ENCODE measurements at regions not wholly inside any gene's neighbourhood (a gene's known extent, or its start where the extent isn't known, plus 50 kb on each side); places are given as distances from the start of the nearest gene placed in this dataset.

DNA sequence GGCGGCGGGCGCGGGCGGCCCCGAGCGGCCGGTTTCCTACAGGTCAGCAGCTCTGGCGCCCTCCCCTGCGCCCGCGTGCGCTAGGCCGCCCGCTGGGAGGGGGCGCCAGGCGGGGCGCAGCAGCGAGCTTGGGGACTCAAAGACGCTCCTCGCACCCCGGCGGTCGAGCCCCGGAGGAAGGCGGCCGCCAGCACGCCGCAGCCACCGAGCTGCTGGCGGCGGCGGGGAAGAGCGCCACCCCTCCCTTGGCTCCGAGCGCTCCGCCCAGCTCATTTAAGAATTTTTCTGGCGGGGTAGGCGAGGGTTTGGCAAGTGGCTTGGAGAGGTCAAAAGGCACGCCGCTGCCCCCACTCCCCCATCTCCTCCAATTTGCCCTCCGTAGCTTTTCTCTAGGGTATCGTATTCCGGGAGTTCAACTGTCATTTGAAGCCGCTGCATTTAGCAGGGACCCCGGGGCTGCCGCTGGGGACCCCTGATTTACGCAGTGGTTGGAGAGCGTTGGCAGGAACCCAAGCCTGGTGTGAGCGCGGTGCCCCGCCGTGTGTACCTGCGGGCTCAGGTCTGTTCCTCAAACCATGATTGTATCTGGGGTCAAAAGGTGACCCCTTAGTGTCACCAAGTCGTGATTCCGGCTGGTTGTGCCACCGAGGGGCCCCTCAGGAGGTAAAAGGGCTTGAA lies 59.5 kb upstream of the GSE1 start:
- H3K9ac ChIP-seq (ENCODE audit: insufficient read length), result no peak overlapping the region
- DNase-seq (ENCODE audit: low read depth, low spot score), result no peak
- peak overlapping the region; percentile 76 for H3K4me3 ChIP-seq
- TF ChIP-seq POLR2AphosphoS5 (IDR thresholded peaks at IDR 0.05; ENCODE audit: borderline replicate concordance, low read depth, low read length), result no peak; the same call in 1 of the 2 replicates
- no peak for TF ChIP-seq FOXP2 (optimal IDR thresholded peaks at IDR 0.05; ENCODE audit: control extremely low read depth, extremely low read length, insufficient read depth)
- no peak for TF ChIP-seq EZH2 (IDR thresholded peaks at IDR 0.05)
- H3K27ac ChIP-seq, result no peak overlapping the region
- no peaks in the 10 kb centered on the region for H3K9me3 ChIP-seq (ENCODE audit: low read depth, low read length)
- H3K36me3 ChIP-seq (ENCODE audit: insufficient read depth, low read length), result no peaks in the 10 kb centered on the region

GRCh38 chr16:85554114-85554888 lies 58.8 kb upstream of the GSE1 start:
- H3K9me3 ChIP-seq (ENCODE audit: low read depth, low read length), result no peaks in the 10 kb centered on the region
- H3K9ac ChIP-seq (ENCODE audit: insufficient read length), result no peak overlapping the region
- H3K36me3 ChIP-seq (ENCODE audit: insufficient read depth, low read length), result no peaks in the 10 kb centered on the region
- H3K27ac ChIP-seq, result no peak overlapping the region
- peak; percentile 20 for DNase-seq (ENCODE audit: low read depth, low spot score)
- H3K4me3 ChIP-seq, result peak overlapping the region; percentile 78
- peak; percentile 27; the same call in 1 of the 2 replicates for TF ChIP-seq POLR2AphosphoS5 (IDR thresholded peaks at IDR 0.05; ENCODE audit: borderline replicate concordance, low read depth, low read length)
- no peak for TF ChIP-seq FOXP2 (optimal IDR thresholded peaks at IDR 0.05; ENCODE audit: control extremely low read depth, extremely low read length, insufficient read depth)

DNA sequence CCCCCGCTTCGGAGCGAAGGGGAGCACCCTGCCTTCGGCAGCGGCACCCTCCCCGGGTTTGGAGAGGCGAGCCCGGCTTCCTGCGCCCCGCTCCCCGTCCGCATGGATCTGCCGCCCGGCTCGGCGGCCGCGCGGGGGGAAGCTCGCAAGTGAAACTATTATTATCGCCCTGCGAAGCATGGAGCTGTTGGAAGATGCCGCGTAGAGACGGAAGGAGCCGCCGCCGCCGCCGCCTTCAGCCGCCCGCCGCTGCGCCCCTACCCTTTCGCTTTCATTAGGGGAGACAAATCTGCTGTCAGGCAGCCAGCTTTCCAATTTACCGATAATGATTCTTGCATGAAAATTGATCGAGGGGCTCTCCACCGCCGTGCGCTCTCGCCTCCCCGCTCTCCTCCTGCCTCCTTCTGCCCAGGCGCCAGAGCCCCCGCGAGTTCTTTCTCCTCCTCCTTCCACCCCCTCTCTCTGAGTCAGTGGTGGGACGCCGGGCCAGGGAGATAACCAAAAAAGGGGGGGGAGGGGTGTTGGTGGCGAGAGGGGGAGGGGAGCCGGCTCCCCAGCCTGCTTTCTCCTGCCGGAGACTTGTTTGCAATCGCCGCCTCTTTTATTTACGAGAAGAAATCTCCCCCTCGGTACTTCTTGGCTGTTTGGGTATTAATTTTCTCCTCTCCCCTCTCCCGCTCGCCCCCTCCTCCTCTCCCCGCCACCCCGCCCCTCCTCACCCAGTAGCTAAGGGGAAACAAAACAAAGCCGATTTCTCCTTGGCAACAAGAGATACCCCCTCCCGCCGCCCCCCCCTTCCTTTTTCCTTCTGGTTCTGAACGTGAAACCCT lies 58.0 kb upstream of the GSE1 start:
- H3K9ac ChIP-seq (ENCODE audit: insufficient read length), result no peak overlapping the region
- no peak overlapping the region for H3K27ac ChIP-seq
- no peak for DNase-seq (ENCODE audit: low read depth, low spot score)
- TF ChIP-seq EZH2 (IDR thresholded peaks at IDR 0.05) (no peak), POLR2AphosphoS5 (IDR thresholded peaks at IDR 0.05; ENCODE audit: borderline replicate concordance, low read depth, low read length) (no peak), FOXP2 (optimal IDR thresholded peaks at IDR 0.05; ENCODE audit: control extremely low read depth, extremely low read length, insufficient read depth) (no peak)
- no peaks in the 10 kb centered on the region for H3K9me3 ChIP-seq (ENCODE audit: low read depth, low read length)
- H3K36me3 ChIP-seq (ENCODE audit: insufficient read depth, low read length), result no peaks in the 10 kb centered on the region
- H3K4me3 ChIP-seq, result peak overlapping the region; percentile 78

- peak overlapping the region; percentile 28 for H3K9ac ChIP-seq (ENCODE audit: insufficient read length)
- DNase-seq (ENCODE audit: low read depth, low spot score), result no peak
- H3K4me3 ChIP-seq, result peak overlapping the region; percentile 78
- TF ChIP-seq EZH2 (IDR thresholded peaks at IDR 0.05) (no peak), FOXP2 (optimal IDR thresholded peaks at IDR 0.05; ENCODE audit: control extremely low read depth, extremely low read length, insufficient read depth) (no peak), POLR2AphosphoS5 (IDR thresholded peaks at IDR 0.05; ENCODE audit: borderline replicate concordance, low read depth, low read length) (no peak)
- no peaks in the 10 kb centered on the region for H3K9me3 ChIP-seq (ENCODE audit: low read depth, low read length)
- H3K27ac ChIP-seq, result no peak overlapping the region
- H3K36me3 ChIP-seq (ENCODE audit: insufficient read depth, low read length), result no peaks in the 10 kb centered on the region
Observed at GRCh38 chr16:85555719-85556455, 57.2 kb upstream of the GSE1 start.

DNA sequence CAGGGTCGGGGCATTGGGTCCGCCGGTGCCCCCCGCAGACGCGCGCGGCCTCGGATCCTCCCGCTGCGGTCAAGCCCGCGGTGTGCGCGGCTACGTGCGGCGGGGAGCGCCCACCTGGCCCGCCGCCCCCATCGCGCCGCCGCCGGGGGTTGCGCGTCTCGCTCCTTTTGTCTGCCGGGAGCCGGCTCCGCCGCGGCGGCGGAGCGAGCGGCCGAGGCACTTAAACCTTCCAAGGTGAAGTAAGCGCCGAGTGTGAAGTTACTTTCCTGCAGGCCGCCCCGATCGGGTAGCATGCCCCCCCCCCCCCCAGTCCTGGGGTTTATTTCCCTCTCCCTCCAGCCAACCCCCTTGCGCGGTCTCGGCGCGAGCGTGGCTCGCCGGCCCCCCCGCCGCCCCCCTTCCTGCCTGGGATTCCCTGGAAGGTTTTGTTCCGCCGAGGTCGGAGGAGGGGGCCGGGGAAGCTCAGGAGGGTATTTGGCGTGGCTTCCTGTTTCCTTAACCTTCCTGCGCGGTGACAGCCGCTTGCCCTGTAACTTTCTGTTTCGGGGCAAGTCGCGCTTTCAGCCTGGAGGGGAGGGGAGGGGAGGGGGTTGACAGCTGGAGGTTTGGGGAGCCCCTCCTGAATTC lies 56.6 kb upstream of the GSE1 start:
- TF ChIP-seq EZH2 (IDR thresholded peaks at IDR 0.05), result no peak
- TF ChIP-seq FOXP2 (optimal IDR thresholded peaks at IDR 0.05; ENCODE audit: control extremely low read depth, extremely low read length, insufficient read depth), result no peak
- no peak for TF ChIP-seq POLR2AphosphoS5 (IDR thresholded peaks at IDR 0.05; ENCODE audit: borderline replicate concordance, low read depth, low read length)
- H3K27ac ChIP-seq, result no peak overlapping the region
- H3K9ac ChIP-seq (ENCODE audit: insufficient read length), result peak overlapping the region; percentile 28
- no peak for DNase-seq (ENCODE audit: low read depth, low spot score)
- peak overlapping the region; percentile 78 for H3K4me3 ChIP-seq
- H3K36me3 ChIP-seq (ENCODE audit: insufficient read depth, low read length), result no peaks in the 10 kb centered on the region
- no peaks in the 10 kb centered on the region for H3K9me3 ChIP-seq (ENCODE audit: low read depth, low read length)

GRCh38 chr16:85557083-85557970 lies 55.8 kb upstream of the GSE1 start:
- no peak overlapping the region for H3K27ac ChIP-seq

More at GRCh38 chr16:85557083-85557970, 55.8 kb upstream of the GSE1 start:
- no peaks in the 10 kb centered on the region for H3K36me3 ChIP-seq (ENCODE audit: insufficient read depth, low read length)
- H3K9me3 ChIP-seq (ENCODE audit: low read depth, low read length), result no peaks in the 10 kb centered on the region
- no peak for DNase-seq (ENCODE audit: low read depth, low spot score)
- TF ChIP-seq EZH2 (IDR thresholded peaks at IDR 0.05) (no peak), POLR2AphosphoS5 (IDR thresholded peaks at IDR 0.05; ENCODE audit: borderline replicate concordance, low read depth, low read length) (no peak), FOXP2 (optimal IDR thresholded peaks at IDR 0.05; ENCODE audit: control extremely low read depth, extremely low read length, insufficient read depth) (no peak)
- no peak overlapping the region for H3K9ac ChIP-seq (ENCODE audit: insufficient read length)
- peak overlapping the region; percentile 78 for H3K4me3 ChIP-seq
